BJ (cell line): ENCODE measurements at regions not wholly inside any gene's neighbourhood (a gene's known extent, or its start where the extent isn't known, plus 50 kb on each side); places are given as distances from the start of the nearest gene placed in this dataset.

Experiments
- CTCF ChIA-PET: fragments of 350-600 bp; formaldehyde crosslinking; extraction: SDS; loops from one replicate; lab custom pipeline; 2021; ENCODE audit warnings: antibody characterized with exemption, inconsistent platforms; lab: Yijun Ruan, JAX
- POLR2A ChIA-PET: fragments of 300-600 bp; sonication (Branson Sonifier 250); formaldehyde crosslinking; extraction: SDS; loops from one replicate; lab custom pipeline; 2021; ENCODE audit warnings: antibody characterized with exemption; lab: Charles Lee
- DNase-seq: peaks from one replicate; pipeline ENCODE4 v3.0.0-alpha.2; 2011; ENCODE audit warnings: low read depth
- H3K27me3 ChIP-seq: 2 replicates; pipeline ENCODE4 v1.6.0; 2011; ENCODE audit warnings: low read length; ENCODE audit not compliant: control insufficient read depth, insufficient read depth
- H3K36me3 ChIP-seq: 2 replicates; pipeline ENCODE4 v1.5.1; 2011; ENCODE audit warnings: low read length; ENCODE audit not compliant: control insufficient read depth, insufficient read depth
- H3K4me3 ChIP-seq: 2 replicates; pipeline ENCODE4 v1.5.1; 2011; ENCODE audit warnings: low read depth, mild to moderate bottlenecking, control low read depth, low read length
- TF ChIP-seq, protein P1 (sequence below): IDR thresholded peaks from 2 replicates; pipeline ENCODE4 v1.5.1; 2011; ENCODE audit warnings: low read depth, mild to moderate bottlenecking, control low read depth, inconsistent platforms, low read length, moderate library complexity; ENCODE audit not compliant: insufficient read depth

DNA sequence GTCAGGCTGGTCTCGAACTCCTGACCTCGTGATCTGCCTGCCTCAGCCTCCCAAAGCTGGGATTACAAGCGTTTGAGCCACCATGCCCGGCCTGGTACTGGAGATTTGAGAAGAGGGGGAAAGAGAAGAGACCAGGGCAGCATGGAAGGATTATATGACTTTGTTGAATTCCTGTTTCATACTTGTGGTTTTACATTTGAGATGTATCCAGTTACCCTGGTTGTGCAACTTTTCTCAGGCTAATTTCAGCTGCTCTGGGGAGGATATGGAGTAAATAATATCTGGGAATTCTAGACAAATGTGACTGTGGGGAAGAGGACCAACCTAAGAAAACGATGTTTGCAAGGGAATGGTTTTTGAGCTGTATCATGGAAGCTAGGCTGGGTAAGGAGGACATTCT, 89.5 kb upstream of the GREM2 start:
- Histone ChIP-seq H3K27me3 (no peaks in the 10 kb centered on the region), H3K4me3 (no peak overlapping the region), H3K36me3 (no peaks in the 10 kb centered on the region)
- peak; percentile 74 for DNase-seq
- CTCF ChIA-PET: interaction anchor here (0.8 to 2.5 kb wide), 3 partner anchors 9 to 123 kb away, joined by 3 to 13 read pairs (median 3); no protein-coding TSS in a partner anchor
- TF ChIP-seq, protein P1, sequence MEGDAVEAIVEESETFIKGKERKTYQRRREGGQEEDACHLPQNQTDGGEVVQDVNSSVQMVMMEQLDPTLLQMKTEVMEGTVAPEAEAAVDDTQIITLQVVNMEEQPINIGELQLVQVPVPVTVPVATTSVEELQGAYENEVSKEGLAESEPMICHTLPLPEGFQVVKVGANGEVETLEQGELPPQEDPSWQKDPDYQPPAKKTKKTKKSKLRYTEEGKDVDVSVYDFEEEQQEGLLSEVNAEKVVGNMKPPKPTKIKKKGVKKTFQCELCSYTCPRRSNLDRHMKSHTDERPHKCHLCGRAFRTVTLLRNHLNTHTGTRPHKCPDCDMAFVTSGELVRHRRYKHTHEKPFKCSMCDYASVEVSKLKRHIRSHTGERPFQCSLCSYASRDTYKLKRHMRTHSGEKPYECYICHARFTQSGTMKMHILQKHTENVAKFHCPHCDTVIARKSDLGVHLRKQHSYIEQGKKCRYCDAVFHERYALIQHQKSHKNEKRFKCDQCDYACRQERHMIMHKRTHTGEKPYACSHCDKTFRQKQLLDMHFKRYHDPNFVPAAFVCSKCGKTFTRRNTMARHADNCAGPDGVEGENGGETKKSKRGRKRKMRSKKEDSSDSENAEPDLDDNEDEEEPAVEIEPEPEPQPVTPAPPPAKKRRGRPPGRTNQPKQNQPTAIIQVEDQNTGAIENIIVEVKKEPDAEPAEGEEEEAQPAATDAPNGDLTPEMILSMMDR: no peak
- POLR2A ChIA-PET: interaction anchor here (0.7 kb wide), 1 partner anchor 49 kb away, joined by 21 read pairs; no protein-coding TSS in a partner anchor

DNA sequence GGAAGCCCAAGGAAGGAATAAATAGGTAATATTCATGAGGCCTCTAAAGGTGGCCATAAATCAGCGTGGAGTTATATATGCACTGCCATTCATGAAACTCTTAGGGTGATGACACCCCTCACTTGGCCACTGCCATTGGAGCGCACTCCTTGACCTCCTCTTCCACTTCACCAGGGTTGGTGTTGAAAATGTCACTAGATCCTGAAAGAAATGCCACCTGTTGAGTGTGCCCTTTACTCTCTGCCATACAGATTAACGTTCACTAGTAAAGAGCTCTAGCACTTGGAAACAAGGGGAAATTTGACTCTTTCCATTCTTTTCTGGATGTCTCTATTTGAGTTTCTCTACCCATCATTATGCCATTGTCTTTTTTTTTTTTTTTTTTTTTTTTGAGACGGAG, 83.5 kb upstream of the GREM2 start:
- H3K36me3 ChIP-seq: no peaks in the 10 kb centered on the region
- CTCF ChIA-PET: interaction anchor here (1.0 to 1.6 kb wide), 2 partner anchors 504 to 668 kb away, joined by 3 read pairs; no protein-coding TSS in a partner anchor
- no peak overlapping the region for H3K4me3 ChIP-seq
- no peaks in the 10 kb centered on the region for H3K27me3 ChIP-seq
- DNase-seq: no peak
- TF ChIP-seq, protein P1: no peak
- POLR2A ChIA-PET: no interaction called here

DNA sequence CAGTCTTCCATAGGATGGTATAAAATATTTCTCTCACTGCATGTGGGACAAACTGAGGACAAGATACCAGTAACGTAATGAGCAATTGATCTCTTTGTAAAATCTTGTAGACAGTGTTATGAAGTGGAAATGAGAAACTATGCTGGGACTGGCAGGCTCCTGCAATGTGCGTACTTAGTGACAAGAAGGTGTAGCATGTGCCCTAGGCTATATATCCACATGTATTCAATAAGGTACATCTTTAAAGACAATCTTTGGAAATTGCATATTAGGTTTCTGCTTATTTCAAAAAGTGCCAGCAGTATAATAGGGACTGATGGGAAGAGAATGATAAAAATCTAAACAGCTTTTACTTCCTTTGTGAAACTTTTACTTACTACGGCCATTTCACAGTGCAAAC, 81.9 kb upstream of the GREM2 start:
- no peaks in the 10 kb centered on the region for H3K36me3 ChIP-seq
- ChIA-PET CTCF (interaction anchor here (1.6 to 3.0 kb wide), 3 partner anchors 7 to 742 kb away, joined by 4 to 13 read pairs (median 11); no protein-coding TSS in a partner anchor), POLR2A (no interaction called here)
- no peak overlapping the region for H3K4me3 ChIP-seq
- TF ChIP-seq, protein P1: no peak
- no peaks in the 10 kb centered on the region for H3K27me3 ChIP-seq
- no peak for DNase-seq

DNA sequence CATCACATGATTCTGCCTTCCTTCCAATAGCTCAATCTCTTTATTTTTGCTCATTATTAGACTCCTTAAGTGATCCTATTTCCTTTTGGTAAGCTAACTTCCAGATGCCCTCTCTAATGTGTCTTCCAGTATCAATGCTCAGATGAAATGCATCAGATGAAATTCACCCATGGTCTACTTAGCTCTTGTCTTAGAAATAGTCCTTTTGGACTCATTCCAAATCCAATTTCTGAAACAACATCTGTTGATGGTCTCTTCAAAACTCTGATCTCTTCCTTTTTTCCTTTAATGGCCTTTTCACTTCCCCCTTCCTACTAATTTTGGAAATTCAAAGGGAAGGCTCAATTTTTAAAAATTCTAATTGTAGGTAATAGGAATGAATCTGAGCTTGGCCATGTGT, 81.1 kb upstream of the GREM2 start:
- H3K4me3 ChIP-seq: no peak overlapping the region
- TF ChIP-seq, protein P1: no peak
- ChIA-PET CTCF (interaction anchor here (0.7 to 3.5 kb wide), 21 partner anchors 8 to 742 kb away, joined by 3 to 21 read pairs (median 5); no protein-coding TSS in a partner anchor), POLR2A (no interaction called here)
- no peaks in the 10 kb centered on the region for H3K27me3 ChIP-seq
- no peaks in the 10 kb centered on the region for H3K36me3 ChIP-seq
- no peak for DNase-seq

DNA sequence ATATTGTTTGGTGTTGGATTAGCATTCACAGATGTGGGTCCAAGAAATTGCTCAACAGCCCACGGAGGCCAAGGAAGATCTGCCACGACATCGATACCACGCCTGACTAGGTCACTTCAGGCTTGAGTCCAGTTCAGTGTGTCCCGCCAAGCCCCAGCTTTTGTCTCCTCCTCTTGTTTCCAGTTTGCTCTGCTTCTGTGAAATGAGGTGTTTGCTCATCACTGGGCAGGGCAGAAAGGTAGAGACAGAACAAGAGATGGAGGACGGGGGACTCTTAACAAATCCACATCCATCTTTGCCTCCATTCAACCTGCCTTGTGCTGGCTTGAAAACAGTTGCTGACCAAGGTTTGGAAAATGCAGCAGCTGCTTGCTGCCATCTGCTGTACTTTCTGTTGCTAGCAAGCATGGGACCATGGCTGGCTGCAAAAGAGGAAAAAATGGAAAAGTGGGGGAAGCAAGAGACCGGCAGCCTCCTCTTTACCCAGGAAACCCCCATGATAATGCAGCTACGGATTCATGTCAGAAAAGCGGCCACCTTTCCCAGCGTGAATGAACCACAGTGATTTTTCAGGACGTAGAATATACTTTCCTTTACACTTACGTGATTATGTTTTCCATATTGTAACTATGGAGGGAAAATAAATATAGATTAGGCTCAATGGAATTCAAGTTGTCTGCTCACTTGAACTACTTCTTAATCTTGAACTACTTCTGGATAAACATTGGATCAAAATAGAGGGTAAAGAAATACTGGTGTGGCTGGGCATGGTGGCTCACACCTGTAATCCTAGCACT, 80.2 kb upstream of the GREM2 start:
- TF ChIP-seq, protein P1: peak; percentile 93
- ChIA-PET CTCF (interaction anchor here (0.6 to 3.5 kb wide), 39 partner anchors 9 to 848 kb away, joined by 3 to 21 read pairs (median 4); partner anchors contain the start of gene GREM2), POLR2A (interaction anchor here (0.5 kb wide), 1 partner anchor 20 kb away, joined by 3 read pairs; no protein-coding TSS in a partner anchor)
- Histone ChIP-seq H3K27me3 (no peaks in the 10 kb centered on the region), H3K36me3 (no peaks in the 10 kb centered on the region), H3K4me3 (no peak overlapping the region)
- DNase-seq: no peak
